GM12878 (cell line): ENCODE measurements at regions not wholly inside any gene's neighbourhood (a gene's known extent, or its start where the extent isn't known, plus 50 kb on each side); places are given as distances from the start of the nearest gene placed in this dataset.

Experiments used
- ATAC-seq: fragments of 200-7000 bp; cut with Tn5 transposase; 3 replicates; pipeline ENCODE4 v1.9.1; 2020; ENCODE audit warnings: mild to moderate bottlenecking, moderate library complexity
- BruUV-seq: library from RNA; stranded (reverse); fragments of 400-500 nt; replicated peaks from 2 replicates; lab custom pipeline; 2021; lab: Mats Ljungman, UMichigan
- CTCF ChIA-PET: fragments of 300-600 bp; sonication (Branson Sonifier 250); formaldehyde crosslinking; extraction: SDS; loops from one replicate; lab custom pipeline; 2021; ENCODE audit warnings: inconsistent platforms; lab: Yijun Ruan, JAX
- POLR2A ChIA-PET: fragments of 350-600 bp; formaldehyde crosslinking; extraction: SDS; loops from one replicate; lab custom pipeline; 2021; ENCODE audit warnings: inconsistent platforms; lab: Charles Lee
- RAD21 ChIA-PET: fragments of 300-600 bp; sonication (Branson Sonifier 250); formaldehyde crosslinking; loops from one replicate; lab custom pipeline; 2023; ENCODE audit warnings: antibody characterized with exemption; ENCODE audit not compliant: unreplicated experiment; lab: Charles Lee
- SMC1A ChIA-PET: fragments of 300-600 bp; sonication (Branson Sonifier 250); formaldehyde crosslinking; loops from one replicate; lab custom pipeline; 2023; ENCODE audit not compliant: unreplicated experiment, uncharacterized antibody; lab: Charles Lee
- DNase-seq: peaks from one replicate; pipeline ENCODE4 v3.0.0-alpha.2; 2011; ENCODE audit warnings: low read depth, low spot score
- FAIRE-seq: peaks from 3 replicates; lab custom pipeline; 2011; peaks lifted over from hg19 to GRCh38; lab: Jason Lieb, UNC
- H2AFZ ChIP-seq: 2 replicates; pipeline ENCODE4 v1.6.0; 2011; ENCODE audit warnings: low read depth, low read length, control low read depth; ENCODE audit not compliant: control insufficient read depth
- H3K27ac ChIP-seq: 2 replicates; pipeline ENCODE4 v1.5.1; 2011; ENCODE audit warnings: control low read depth; ENCODE audit not compliant: control insufficient read depth, insufficient read depth
- H3K27me3 ChIP-seq, 2 experiments: replicated peaks in 1 of 2; 2 replicates each; pipeline versions ENCODE4 v1.6.0 to v1.6.1; 2011; ENCODE audit warnings: low read length in 1 of 2; ENCODE audit not compliant: control insufficient read depth in 2 of 2, insufficient read depth in 2 of 2
- H3K36me3 ChIP-seq, 2 experiments: 2 replicates each; pipeline ENCODE4 v1.5.1; 2011; ENCODE audit warnings: low read length in 1 of 2; ENCODE audit not compliant: control insufficient read depth in 2 of 2, insufficient read depth in 2 of 2
- H3K4me1 ChIP-seq: 2 replicates; pipeline ENCODE4 v1.6.1; 2011; ENCODE audit warnings: mild to moderate bottlenecking, low read length, moderate library complexity, mixed read lengths; ENCODE audit not compliant: control insufficient read depth, insufficient read depth
- H3K4me2 ChIP-seq: 2 replicates; pipeline ENCODE4 v1.6.0; 2011; ENCODE audit warnings: control low read depth; ENCODE audit not compliant: control insufficient read depth, insufficient read depth
- H3K4me3 ChIP-seq: fragments of 200-600 bp; sonication (generic); 2 replicates; pipeline ENCODE4 v1.5.1; 2016
- H3K79me2 ChIP-seq: 2 replicates; pipeline ENCODE4 v1.6.0; 2011; ENCODE audit warnings: low read length; ENCODE audit not compliant: control insufficient read depth, insufficient read depth
- H3K9ac ChIP-seq: 2 replicates; pipeline ENCODE4 v1.8.0; 2011; ENCODE audit warnings: low read length, control low read depth, mixed read lengths; ENCODE audit not compliant: control insufficient read depth, insufficient read depth
- H3K9me3 ChIP-seq: replicated peaks from 3 replicates; pipeline ENCODE4 v1.5.1; 2011; ENCODE audit warnings: mild to moderate bottlenecking, low read length; ENCODE audit not compliant: control insufficient read depth, insufficient read depth
- H4K20me1 ChIP-seq: 2 replicates; pipeline ENCODE4 v1.6.0; 2011; ENCODE audit not compliant: control insufficient read depth, insufficient read depth
- CBFB ChIP-seq: IDR thresholded peaks from 2 replicates; pipeline ENCODE4 v1.6.1; 2016; ENCODE audit warnings: antibody characterized with exemption, low read depth
- CREM ChIP-seq: IDR thresholded peaks from 2 replicates; pipeline ENCODE4 v1.6.1; 2014; ENCODE audit warnings: antibody characterized with exemption, low read depth
- FOS ChIP-seq: IDR thresholded peaks from 3 replicates; pipeline ENCODE4 v1.6.1; 2011; ENCODE audit warnings: borderline replicate concordance; ENCODE audit not compliant: insufficient read length; ENCODE audit errors: extremely low read depth
- IKZF2 ChIP-seq, 2 experiments: fragments of 450-650 bp; IDR thresholded peaks; 2 replicates each; pipeline ENCODE4 v1.6.1; 2017; ENCODE audit warnings: mild to moderate bottlenecking in 2 of 2, moderate library complexity in 2 of 2
- JUNB ChIP-seq: IDR thresholded peaks from 2 replicates; pipeline ENCODE4 v1.6.1; 2016; ENCODE audit warnings: antibody characterized with exemption, mild to moderate bottlenecking
- NKRF ChIP-seq: fragments of 450-650 bp; conservative IDR thresholded peaks from 2 replicates; pipeline ENCODE4 v1.6.1; 2017; ENCODE audit warnings: mild to moderate bottlenecking, moderate library complexity
- PAX5 ChIP-seq: IDR thresholded peaks from 2 replicates; pipeline ENCODE4 v1.6.1; 2011; ENCODE audit warnings: low read depth, low read length, borderline replicate concordance
- SRF ChIP-seq, 2 experiments: IDR thresholded peaks; 2 replicates each; pipeline ENCODE4 v1.6.1; 2011; ENCODE audit warnings: low read depth in 2 of 2, low read length in 2 of 2, mild to moderate bottlenecking in 1 of 2, moderate library complexity in 1 of 2
- YBX1 ChIP-seq: fragments of 450-650 bp; IDR thresholded peaks from 2 replicates; pipeline ENCODE4 v1.6.1; 2016; ENCODE audit warnings: antibody characterized with exemption
- ZBED1 ChIP-seq: IDR thresholded peaks from 2 replicates; pipeline ENCODE4 v1.6.1; 2016; ENCODE audit warnings: borderline replicate concordance
- ZNF217 ChIP-seq: fragments of 450-650 bp; IDR thresholded peaks from 2 replicates; pipeline ENCODE4 v1.6.1; 2017; ENCODE audit warnings: antibody characterized with exemption, mild to moderate bottlenecking
- WGBS: methylation state at CpG from one replicate; pipeline ENCODE4 v1.1.6; 2016; ENCODE audit warnings: low lambda C conversion rate; ENCODE audit not compliant: insufficient replicate concordance, insufficient coverage; ENCODE audit errors: missing lambda C conversion rate; 5-methylcytosine and 5-hydroxymethylcytosine counted together
- in situ Hi-C: fragments of 300-500 bp; cut with MboI; formaldehyde crosslinking; loops from 9 replicates; pipeline ENCODE4 v1.14.3; 2018; ENCODE audit warnings: mixed read lengths
- intact Hi-C: fragments of 100-400 bp; cut with micrococcal nuclease; formaldehyde crosslinking; loops from one replicate; pipeline ENCODE4 v1.14.2; 2022; ENCODE audit not compliant: unreplicated experiment

DNA sequence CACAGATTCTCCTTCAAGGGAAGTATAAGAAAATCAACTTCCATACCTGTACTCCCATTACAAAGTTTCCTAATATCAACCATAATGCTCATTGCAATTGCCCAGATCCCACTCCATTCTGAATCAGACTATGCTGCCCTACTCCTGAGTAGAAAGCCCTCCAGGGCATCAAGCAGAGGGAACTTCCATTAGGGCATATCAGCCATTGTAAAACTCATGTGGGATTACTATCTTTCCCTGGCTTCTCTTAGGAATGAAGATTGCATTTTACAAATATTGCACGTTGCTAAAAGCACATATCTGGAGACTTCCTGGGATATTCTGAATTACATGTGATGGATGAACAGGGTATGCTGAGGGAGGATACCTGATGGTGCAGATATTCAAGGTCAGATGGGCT, 263.2 kb downstream of the FOXA2 start:
- Histone ChIP-seq H2AFZ (no peak overlapping the region), H3K9me3 (no peaks in the 10 kb centered on the region)
- DNase-seq, result no peak
- TF ChIP-seq FOS, result no peak
- no peak for TF ChIP-seq YBX1
- no peak for TF ChIP-seq SRF (IDR thresholded peaks at IDR 0.05; ENCODE audit: low read depth in 2 of 2, low read length in 2 of 2)
- no peak for TF ChIP-seq JUNB
- no peak for TF ChIP-seq CBFB
- no peak for TF ChIP-seq ZBED1
- no peak for TF ChIP-seq IKZF2 (IDR thresholded peaks at IDR 0.05)
- no peak for TF ChIP-seq ZNF217
- TF ChIP-seq PAX5, result no peak
- no peak for TF ChIP-seq NKRF
- TF ChIP-seq CREM, result no peak
- TF ChIP-seq, all 136 proteins: peak for 0
- Histone ChIP-seq H3K36me3 (no peaks in the 10 kb centered on the region), H3K4me3 (no peak overlapping the region), H3K27me3 (no peaks in the 10 kb centered on the region; a peak in 1 of 4 replicates), H3K27ac (no peak overlapping the region), H3K9ac (no peak overlapping the region), H4K20me1 (no peaks in the 10 kb centered on the region), H3K79me2 (no peaks in the 10 kb centered on the region), H3K4me2 (no peak overlapping the region), H3K4me1 (no peaks in the 10 kb centered on the region)
- ChIA-PET POLR2A (no interaction called here), SMC1A (no interaction called here), CTCF (no interaction called here), RAD21 (no interaction called here)
- in situ Hi-C loops, result no loop called here
- intact Hi-C loops, result no loop called here
- no TSS peak for BruUV-seq
- ATAC-seq (no peak), FAIRE-seq (no peak)
- WGBS, result 0% methylated on average over 1 of the region's 1 CpG
